CD8-positive, alpha-beta memory T cell (primary cell): ENCODE measurements at regions not wholly inside any gene's neighbourhood (a gene's known extent, or its start where the extent isn't known, plus 50 kb on each side); places are given as distances from the start of the nearest gene placed in this dataset.

ENCODE experiments used
- CTCF ChIA-PET: fragments of 350-600 bp; sonication (Branson Sonifier 250); formaldehyde crosslinking; loops from one replicate; lab custom pipeline; 2021; ENCODE audit warnings: antibody characterized with exemption; lab: Charles Lee
- POLR2A ChIA-PET: fragments of 350-600 bp; sonication (Branson Sonifier 250); formaldehyde crosslinking; loops from one replicate; lab custom pipeline; 2021; ENCODE audit warnings: antibody characterized with exemption; lab: Charles Lee
- DNase-seq, 5 donors: peaks; one replicate each; pipeline versions ENCODE4 v3.0.0 to v3.0.0-alpha.2; 2020 to 2022; ENCODE audit warnings: mixed read lengths in 1 of 5
- H3K27ac ChIP-seq: one replicate; pipeline ENCODE4 v1.7.0; 2013; ENCODE audit warnings: low read depth, mild to moderate bottlenecking, low read length, moderate library complexity
- H3K27me3 ChIP-seq: 2 replicates; pipeline ENCODE4 v1.7.0; 2013; ENCODE audit warnings: low read length, mild to moderate bottlenecking; ENCODE audit not compliant: insufficient read depth, poor library complexity, severe bottlenecking
- H3K36me3 ChIP-seq: 2 replicates; pipeline ENCODE4 v1.7.0; 2013; ENCODE audit warnings: mild to moderate bottlenecking, low read length, moderate library complexity; ENCODE audit not compliant: insufficient read depth
- H3K4me1 ChIP-seq: 2 replicates; pipeline ENCODE4 v1.7.0; 2013; ENCODE audit warnings: mild to moderate bottlenecking, low read length, moderate library complexity; ENCODE audit not compliant: insufficient read depth
- H3K4me3 ChIP-seq: 2 replicates; pipeline ENCODE4 v1.7.0; 2013; ENCODE audit warnings: mild to moderate bottlenecking, low read length
- H3K9me3 ChIP-seq: 2 replicates; pipeline ENCODE4 v1.7.0; 2013; ENCODE audit warnings: mild to moderate bottlenecking, low read length
- H3K27ac Mint-ChIP-seq, 8 donors: one replicate each; pipeline ENCODE4 v1.8.0; 2020 to 2021; ENCODE audit warnings: mixed read lengths in 8 of 8, mild to moderate bottlenecking in 6 of 8, inconsistent platforms in 3 of 8, moderate library complexity in 3 of 8
- H3K27me3 Mint-ChIP-seq, 2 donors: one replicate each; pipeline ENCODE4 v1.8.0; 2020 to 2021; ENCODE audit warnings: mixed read lengths in 2 of 2, mild to moderate bottlenecking in 1 of 2, moderate library complexity in 1 of 2
- H3K36me3 Mint-ChIP-seq, 3 donors: one replicate each; pipeline ENCODE4 v1.8.0; 2020 to 2021; ENCODE audit warnings: mixed read lengths in 3 of 3, inconsistent platforms in 1 of 3, mild to moderate bottlenecking in 1 of 3
- H3K4me1 Mint-ChIP-seq, 3 donors: one replicate each; pipeline ENCODE4 v1.8.0; 2020 to 2021; ENCODE audit warnings: mixed read lengths in 3 of 3, inconsistent platforms in 1 of 3, mild to moderate bottlenecking in 1 of 3
- H3K4me3 Mint-ChIP-seq, 7 donors: one replicate each; pipeline ENCODE4 v1.8.0; 2020 to 2021; ENCODE audit warnings: mixed read lengths in 7 of 7, mild to moderate bottlenecking in 6 of 7, moderate library complexity in 4 of 7, inconsistent platforms in 2 of 7
- H3K9me3 Mint-ChIP-seq, 5 donors: one replicate each; pipeline ENCODE4 v1.8.0; 2020 to 2022; ENCODE audit warnings: mixed read lengths in 5 of 5, mild to moderate bottlenecking in 3 of 5, moderate library complexity in 2 of 5, inconsistent platforms in 1 of 5

- Mint-ChIP-seq H3K27me3 (peaks cover 7 to 39% of the 10 kb centered on the region in 2 donors), H3K4me3 (no peak overlapping the region), H3K27ac (no peak overlapping the region), H3K9me3 (peaks cover 0 to 4% (median 0%) of the 10 kb centered on the region in 5 donors), H3K36me3 (peaks cover 0 to 1% (median 0%) of the 10 kb centered on the region in 3 donors), H3K4me1 (no peaks in the 10 kb centered on the region)
- Histone ChIP-seq H3K4me3 (no peak overlapping the region), H3K27ac (no peak overlapping the region), H3K9me3 (no peaks in the 10 kb centered on the region), H3K27me3 (peaks cover 3% of the 10 kb centered on the region), H3K36me3 (no peaks in the 10 kb centered on the region), H3K4me1 (no peaks in the 10 kb centered on the region)
- ChIA-PET CTCF (no interaction called here), POLR2A (no interaction called here)
- DNase-seq: no peak
Measured at GRCh38 chr3:16063603-16064002, 110.9 kb upstream of the GALNT15 start.

GRCh38 chr3:16064642-16065414, 109.7 kb upstream of the GALNT15 start:
- no peaks in the 10 kb centered on the region for H3K4me1 Mint-ChIP-seq
- DNase-seq: no peak
- Histone ChIP-seq H3K27me3 (no peaks in the 10 kb centered on the region), H3K9me3 (no peaks in the 10 kb centered on the region), H3K4me1 (no peaks in the 10 kb centered on the region), H3K4me3 (no peak overlapping the region), H3K36me3 (no peaks in the 10 kb centered on the region), H3K27ac (no peak overlapping the region)
- ChIA-PET POLR2A (no interaction called here), CTCF (interaction anchor here (0.6 kb wide), 1 partner anchor 402 kb away, joined by 6 read pairs; no protein-coding TSS in a partner anchor)
- H3K27ac Mint-ChIP-seq: peak overlapping the region in 1 of 8 donors; percentile 16
- no peak overlapping the region for H3K4me3 Mint-ChIP-seq
- peaks cover 0 to 5% (median 1%) of the 10 kb centered on the region in 3 donors for H3K36me3 Mint-ChIP-seq
- peaks cover 1 to 37% of the 10 kb centered on the region in 2 donors for H3K27me3 Mint-ChIP-seq
- H3K9me3 Mint-ChIP-seq: peaks cover 0 to 4% (median 0%) of the 10 kb centered on the region in 5 donors

GRCh38 chr3:16066545-16066944, 107.9 kb upstream of the GALNT15 start:
- H3K9me3 Mint-ChIP-seq: no peaks in the 10 kb centered on the region
- no peaks in the 10 kb centered on the region for H3K9me3 ChIP-seq
- POLR2A ChIA-PET: no interaction called here
- H3K27me3 ChIP-seq: no peaks in the 10 kb centered on the region
- H3K36me3 Mint-ChIP-seq: peaks cover 0 to 5% (median 0%) of the 10 kb centered on the region in 3 donors
- H3K4me3 ChIP-seq: no peak overlapping the region
- no peak overlapping the region for H3K27ac Mint-ChIP-seq
- H3K4me3 Mint-ChIP-seq: no peak overlapping the region
- H3K4me1 Mint-ChIP-seq: no peaks in the 10 kb centered on the region
- H3K4me1 ChIP-seq: no peaks in the 10 kb centered on the region
- no peak overlapping the region for H3K27ac ChIP-seq
- no peaks in the 10 kb centered on the region for H3K36me3 ChIP-seq
- H3K27me3 Mint-ChIP-seq: peaks cover 3 to 29% of the 10 kb centered on the region in 2 donors
- no peak for DNase-seq
- CTCF ChIA-PET: no interaction called here

- Histone ChIP-seq H3K4me3 (no peak overlapping the region), H3K9me3 (no peaks in the 10 kb centered on the region), H3K27ac (no peak overlapping the region), H3K4me1 (no peaks in the 10 kb centered on the region), H3K36me3 (no peaks in the 10 kb centered on the region), H3K27me3 (no peaks in the 10 kb centered on the region)
- no peaks in the 10 kb centered on the region for H3K4me1 Mint-ChIP-seq
- ChIA-PET POLR2A (no interaction called here), CTCF (no interaction called here)
- H3K27me3 Mint-ChIP-seq: peaks cover 3 to 27% of the 10 kb centered on the region in 2 donors
- DNase-seq: no peak
- no peak overlapping the region for H3K4me3 Mint-ChIP-seq
- no peak overlapping the region for H3K27ac Mint-ChIP-seq
- peaks cover 0 to 5% (median 0%) of the 10 kb centered on the region in 3 donors for H3K36me3 Mint-ChIP-seq
- no peaks in the 10 kb centered on the region for H3K9me3 Mint-ChIP-seq
Measured at GRCh38 chr3:16066975-16067374, 107.5 kb upstream of the GALNT15 start.

- no peak for DNase-seq
- H3K4me3 ChIP-seq: no peak overlapping the region
- H3K4me1 ChIP-seq: no peaks in the 10 kb centered on the region
- CTCF ChIA-PET: no interaction called here
- H3K4me3 Mint-ChIP-seq: no peak overlapping the region
- no peaks in the 10 kb centered on the region for H3K27me3 ChIP-seq
- H3K36me3 Mint-ChIP-seq: peaks cover 0 to 5% (median 0%) of the 10 kb centered on the region in 3 donors
- H3K9me3 ChIP-seq: no peaks in the 10 kb centered on the region
- POLR2A ChIA-PET: no interaction called here
- H3K27ac Mint-ChIP-seq: no peak overlapping the region
- H3K27me3 Mint-ChIP-seq: peaks cover 3 to 25% of the 10 kb centered on the region in 2 donors
- H3K36me3 ChIP-seq: no peaks in the 10 kb centered on the region
- H3K27ac ChIP-seq: no peak overlapping the region
- H3K9me3 Mint-ChIP-seq: no peaks in the 10 kb centered on the region
- no peaks in the 10 kb centered on the region for H3K4me1 Mint-ChIP-seq
Measured at GRCh38 chr3:16067837-16068471, 106.5 kb upstream of the GALNT15 start.

- Mint-ChIP-seq H3K27ac (no peak overlapping the region), H3K27me3 (peaks cover 3 to 24% of the 10 kb centered on the region in 2 donors), H3K4me3 (no peak overlapping the region), H3K4me1 (no peaks in the 10 kb centered on the region), H3K9me3 (no peaks in the 10 kb centered on the region), H3K36me3 (peaks cover 0 to 5% (median 0%) of the 10 kb centered on the region in 3 donors)
- Histone ChIP-seq H3K4me3 (no peak overlapping the region), H3K27ac (no peak overlapping the region), H3K27me3 (no peaks in the 10 kb centered on the region), H3K4me1 (no peaks in the 10 kb centered on the region), H3K9me3 (no peaks in the 10 kb centered on the region), H3K36me3 (no peaks in the 10 kb centered on the region)
- ChIA-PET POLR2A (no interaction called here), CTCF (no interaction called here)
- DNase-seq: no peak
Measured at GRCh38 chr3:16069149-16069922, 105.1 kb upstream of the GALNT15 start.

GRCh38 chr3:16070707-16071106, 103.8 kb upstream of the GALNT15 start:
- H3K27ac Mint-ChIP-seq: no peak overlapping the region
- no peaks in the 10 kb centered on the region for H3K9me3 ChIP-seq
- no peak for DNase-seq
- H3K4me1 ChIP-seq: no peaks in the 10 kb centered on the region
- H3K4me3 ChIP-seq: no peak overlapping the region
- H3K27me3 ChIP-seq: no peaks in the 10 kb centered on the region
- H3K9me3 Mint-ChIP-seq: no peaks in the 10 kb centered on the region
- H3K4me1 Mint-ChIP-seq: no peaks in the 10 kb centered on the region
- ChIA-PET CTCF (no interaction called here), POLR2A (no interaction called here)
- no peaks in the 10 kb centered on the region for H3K36me3 ChIP-seq
- no peak overlapping the region for H3K27ac ChIP-seq
- peaks cover 3 to 24% of the 10 kb centered on the region in 2 donors for H3K27me3 Mint-ChIP-seq
- peaks cover 0 to 5% (median 0%) of the 10 kb centered on the region in 3 donors for H3K36me3 Mint-ChIP-seq
- no peak overlapping the region for H3K4me3 Mint-ChIP-seq

GRCh38 chr3:16071206-16071605, 103.3 kb upstream of the GALNT15 start:
- H3K4me1 ChIP-seq: no peaks in the 10 kb centered on the region
- POLR2A ChIA-PET: no interaction called here

More at GRCh38 chr3:16071206-16071605, 103.3 kb upstream of the GALNT15 start:
- CTCF ChIA-PET: no interaction called here
- no peak overlapping the region for H3K27ac Mint-ChIP-seq
- no peaks in the 10 kb centered on the region for H3K4me1 Mint-ChIP-seq
- no peak overlapping the region for H3K4me3 Mint-ChIP-seq
- Histone ChIP-seq H3K27me3 (no peaks in the 10 kb centered on the region), H3K27ac (no peak overlapping the region), H3K4me3 (no peak overlapping the region), H3K9me3 (no peaks in the 10 kb centered on the region), H3K36me3 (no peaks in the 10 kb centered on the region)
- H3K9me3 Mint-ChIP-seq: no peaks in the 10 kb centered on the region
- DNase-seq: no peak
- H3K27me3 Mint-ChIP-seq: peaks cover 3 to 24% of the 10 kb centered on the region in 2 donors
- H3K36me3 Mint-ChIP-seq: peaks cover 0 to 5% (median 0%) of the 10 kb centered on the region in 3 donors
